Stimulated activated effector memory CD8-positive, alpha-beta T cell treated with anti-CD3 and anti-CD28 coated beads, Interleukin-12 subunit alpha, Interleukin-12 subunit beta, amount 100 ng/mL, for 72 hours (primary cell): ENCODE measurements at regions not wholly inside any gene's neighbourhood (a gene's known extent, or its start where the extent isn't known, plus 50 kb on each side); places are given as distances from the start of the nearest gene placed in this dataset.
"Not testable (repeated sequence)": the region's sequence is repeated elsewhere in the genome, so short reads cannot be mapped to it uniquely, and the experiment has no call there.

ENCODE experiments used
- ATAC-seq: fragments of 150-1000 bp; cut with Tn5 transposase; 2 replicates; pipeline ENCODE4 v1.10.0; 2021
- DNase-seq, 2 donors: peaks; one replicate each; pipeline ENCODE4 v3.0.0; 2021 to 2022; ENCODE audit warnings: low spot score in 2 of 2
- H3K27ac Mint-ChIP-seq: one replicate; pipeline ENCODE4 v1.8.0; 2022; ENCODE audit warnings: mild to moderate bottlenecking, mixed read lengths
- H3K36me3 Mint-ChIP-seq: one replicate; pipeline ENCODE4 v1.8.0; 2022; ENCODE audit warnings: mild to moderate bottlenecking, mixed read lengths
- H3K4me1 Mint-ChIP-seq: one replicate; pipeline ENCODE4 v1.8.0; 2022; ENCODE audit warnings: mixed read lengths
- H3K4me3 Mint-ChIP-seq: one replicate; pipeline ENCODE4 v1.8.0; 2022; ENCODE audit warnings: mild to moderate bottlenecking, mixed read lengths
- H3K9me3 Mint-ChIP-seq: one replicate; pipeline ENCODE4 v1.8.0; 2022; ENCODE audit warnings: mixed read lengths

GRCh38 chr6:101116337-101116736, 235.2 kb upstream of the ASCC3 start:
- ATAC-seq = no peak

GRCh38 chr6:101117393-101118135, 236.4 kb upstream of the ASCC3 start:
- Mint-ChIP-seq H3K4me1 (no peaks in the 10 kb centered on the region), H3K4me3 (no peak overlapping the region), H3K27ac (no peak overlapping the region), H3K36me3 (no peaks in the 10 kb centered on the region), H3K9me3 (no peaks in the 10 kb centered on the region)
- ATAC-seq = no peak
- no peak for DNase-seq

More at GRCh38 chr6:101116337-101116736, 235.2 kb upstream of the ASCC3 start:
- H3K9me3 Mint-ChIP-seq = no peaks in the 10 kb centered on the region
- no peak overlapping the region for H3K4me3 Mint-ChIP-seq
- no peaks in the 10 kb centered on the region for H3K36me3 Mint-ChIP-seq
- no peak for DNase-seq
- H3K4me1 Mint-ChIP-seq = no peaks in the 10 kb centered on the region
- no peak overlapping the region for H3K27ac Mint-ChIP-seq

- H3K4me1 Mint-ChIP-seq = no peaks in the 10 kb centered on the region
- no peak overlapping the region for H3K27ac Mint-ChIP-seq
- no peaks in the 10 kb centered on the region for H3K9me3 Mint-ChIP-seq
- no peak for DNase-seq
- no peak overlapping the region for H3K4me3 Mint-ChIP-seq
- ATAC-seq = no peak
- no peaks in the 10 kb centered on the region for H3K36me3 Mint-ChIP-seq
These were observed 236.9 kb upstream of the ASCC3 start for GRCh38 chr6:101118136-101118396.

- DNase-seq (no peak), ATAC-seq (no peak)
- no peak overlapping the region for H3K4me3 Mint-ChIP-seq
- H3K27ac Mint-ChIP-seq = no peak overlapping the region
- H3K4me1 Mint-ChIP-seq = no peaks in the 10 kb centered on the region
- no peaks in the 10 kb centered on the region for H3K9me3 Mint-ChIP-seq
- no peaks in the 10 kb centered on the region for H3K36me3 Mint-ChIP-seq
These were observed 239.6 kb upstream of the ASCC3 start for GRCh38 chr6:101120747-101121146.

- ATAC-seq (no peak), DNase-seq (no peak)
- Mint-ChIP-seq H3K9me3 (no peaks in the 10 kb centered on the region), H3K4me3 (no peak overlapping the region), H3K27ac (no peak overlapping the region), H3K36me3 (no peaks in the 10 kb centered on the region), H3K4me1 (no peaks in the 10 kb centered on the region)
These were observed 244.3 kb upstream of the ASCC3 start for GRCh38 chr6:101125380-101125971.

- DNase-seq (no peak), ATAC-seq (no peak)
- Mint-ChIP-seq H3K36me3 (no peaks in the 10 kb centered on the region), H3K4me3 (no peak overlapping the region), H3K27ac (no peak overlapping the region), H3K9me3 (no peaks in the 10 kb centered on the region), H3K4me1 (no peaks in the 10 kb centered on the region)
These were observed 245.4 kb upstream of the ASCC3 start for GRCh38 chr6:101126501-101126900.

GRCh38 chr6:101129851-101130250, 248.7 kb upstream of the ASCC3 start:
- Mint-ChIP-seq H3K9me3 (no peaks in the 10 kb centered on the region), H3K36me3 (no peaks in the 10 kb centered on the region), H3K4me1 (no peaks in the 10 kb centered on the region), H3K4me3 (no peak overlapping the region), H3K27ac (no peak overlapping the region)
- no peak for DNase-seq
- no peak for ATAC-seq

GRCh38 chr6:101146389-101146788, 247.1 kb upstream of the GRIK2 start:
- Mint-ChIP-seq H3K4me3 (no peak overlapping the region), H3K4me1 (no peaks in the 10 kb centered on the region), H3K9me3 (peaks cover 2% of the 10 kb centered on the region), H3K36me3 (no peaks in the 10 kb centered on the region), H3K27ac (no peak overlapping the region)
- DNase-seq (no peak), ATAC-seq (no peak)

- DNase-seq = no peak
- no peak for ATAC-seq
- H3K4me3 Mint-ChIP-seq = no peak overlapping the region
- H3K4me1 Mint-ChIP-seq = no peaks in the 10 kb centered on the region
- H3K36me3 Mint-ChIP-seq = no peaks in the 10 kb centered on the region
- H3K9me3 Mint-ChIP-seq = peaks cover 2% of the 10 kb centered on the region
- no peak overlapping the region for H3K27ac Mint-ChIP-seq
These were observed 243.3 kb upstream of the GRIK2 start for GRCh38 chr6:101150226-101150625.

- H3K36me3 Mint-ChIP-seq, H3K9me3 Mint-ChIP-seq, H3K4me1 Mint-ChIP-seq, H3K4me3 Mint-ChIP-seq, H3K27ac Mint-ChIP-seq, DNase-seq, ATAC-seq: not testable (repeated sequence)
These were observed 235.9 kb upstream of the GRIK2 start for GRCh38 chr6:101157638-101158037.

GRCh38 chr6:101163611-101164010, 229.9 kb upstream of the GRIK2 start:
- ATAC-seq = no peak
- Mint-ChIP-seq H3K9me3 (peaks cover 6% of the 10 kb centered on the region), H3K36me3 (no peaks in the 10 kb centered on the region), H3K27ac (no peak overlapping the region), H3K4me3 (no peak overlapping the region), H3K4me1 (no peaks in the 10 kb centered on the region)
- DNase-seq = no peak

GRCh38 chr6:101167638-101168037, 225.9 kb upstream of the GRIK2 start:
- Mint-ChIP-seq H3K27ac (no peak overlapping the region), H3K4me1 (no peaks in the 10 kb centered on the region), H3K4me3 (no peak overlapping the region), H3K36me3 (no peaks in the 10 kb centered on the region), H3K9me3 (peaks cover 19% of the 10 kb centered on the region)
- DNase-seq (no peak), ATAC-seq (no peak)

GRCh38 chr6:101171049-101171448, 222.5 kb upstream of the GRIK2 start:
- H3K4me3 Mint-ChIP-seq, ATAC-seq, H3K36me3 Mint-ChIP-seq, H3K27ac Mint-ChIP-seq, H3K4me1 Mint-ChIP-seq, DNase-seq: not testable (repeated sequence)
- H3K9me3 Mint-ChIP-seq = peaks cover 25% of the 10 kb centered on the region

GRCh38 chr6:101178748-101179147, 214.8 kb upstream of the GRIK2 start:
- ATAC-seq (no peak), DNase-seq (no peak)
- Mint-ChIP-seq H3K27ac (no peak overlapping the region), H3K9me3 (peaks cover 6% of the 10 kb centered on the region), H3K4me3 (no peak overlapping the region), H3K36me3 (no peaks in the 10 kb centered on the region), H3K4me1 (no peaks in the 10 kb centered on the region)

- ATAC-seq = no peak
- no peak overlapping the region for H3K27ac Mint-ChIP-seq
- no peak overlapping the region for H3K4me3 Mint-ChIP-seq
- no peaks in the 10 kb centered on the region for H3K4me1 Mint-ChIP-seq
- H3K36me3 Mint-ChIP-seq = no peaks in the 10 kb centered on the region
- peaks cover 7% of the 10 kb centered on the region for H3K9me3 Mint-ChIP-seq
- DNase-seq = no peak
These were observed 212.5 kb upstream of the GRIK2 start for GRCh38 chr6:101181006-101181405.

GRCh38 chr6:101188285-101188798, 205.2 kb upstream of the GRIK2 start:
- not testable (repeated sequence) for H3K27ac Mint-ChIP-seq, DNase-seq, H3K36me3 Mint-ChIP-seq, H3K4me3 Mint-ChIP-seq, ATAC-seq, H3K4me1 Mint-ChIP-seq
- H3K9me3 Mint-ChIP-seq = peaks cover 13% of the 10 kb centered on the region
